Naive thymus-derived CD4-positive, alpha-beta T cell (primary cell): ENCODE measurements at regions not wholly inside any gene's neighbourhood (a gene's known extent, or its start where the extent isn't known, plus 50 kb on each side); places are given as distances from the start of the nearest gene placed in this dataset.

Source experiments
- ATAC-seq: fragments of 150-1000 bp; cut with Tn5 transposase; 2 replicates; pipeline ENCODE4 v1.10.0; 2021; ENCODE audit warnings: mild to moderate bottlenecking, moderate library complexity
- CTCF ChIA-PET: fragments of 350-600 bp; sonication (Branson Sonifier 250); formaldehyde crosslinking; loops from one replicate; lab custom pipeline; 2021; ENCODE audit warnings: antibody characterized with exemption; lab: Charles Lee
- POLR2A ChIA-PET: fragments of 350-600 bp; sonication (Branson Sonifier 250); formaldehyde crosslinking; loops from one replicate; lab custom pipeline; 2021; ENCODE audit warnings: antibody characterized with exemption, inconsistent platforms; lab: Charles Lee
- DNase-seq, 9 donors: peaks; one replicate each; pipeline versions ENCODE4 v3.0.0 to v3.0.0-alpha.2; 2020 to 2022; ENCODE audit warnings: mixed read lengths in 1 of 9
- H3K27ac ChIP-seq: one replicate; pipeline ENCODE4 v1.7.0; 2013; ENCODE audit warnings: mild to moderate bottlenecking, low read depth, low read length, moderate library complexity
- H3K27me3 ChIP-seq, 2 donors: one replicate each; pipeline ENCODE4 v1.7.0; 2013; ENCODE audit warnings: low read length in 2 of 2, mild to moderate bottlenecking in 2 of 2, moderate library complexity in 2 of 2; ENCODE audit not compliant: control insufficient read depth in 2 of 2, insufficient read depth in 2 of 2
- H3K36me3 ChIP-seq, 3 experiments: 1 replicate in 2 of 3; 2 replicates in 1 of 3; pipeline ENCODE4 v1.7.0; 2013; ENCODE audit warnings: low read length in 3 of 3, mild to moderate bottlenecking in 3 of 3, moderate library complexity in 1 of 3; ENCODE audit not compliant: insufficient read depth in 3 of 3, control insufficient read depth in 2 of 3
- H3K4me1 ChIP-seq, 2 donors: one replicate each; pipeline ENCODE4 v1.7.0; 2013; ENCODE audit warnings: low read length in 2 of 2, mild to moderate bottlenecking in 2 of 2, moderate library complexity in 1 of 2; ENCODE audit not compliant: control insufficient read depth in 2 of 2, insufficient read depth in 2 of 2
- H3K4me3 ChIP-seq: 2 replicates; pipeline ENCODE4 v1.7.0; 2013; ENCODE audit warnings: mild to moderate bottlenecking, low read length
- H3K9me3 ChIP-seq, 3 experiments: 1 replicate in 2 of 3; 2 replicates in 1 of 3; pipeline ENCODE4 v1.7.0; 2013; ENCODE audit warnings: low read length in 3 of 3; ENCODE audit not compliant: control insufficient read depth in 2 of 3
- H3K27ac Mint-ChIP-seq, 9 donors: one replicate each; pipeline ENCODE4 v1.8.0; 2020 to 2022; ENCODE audit warnings: mixed read lengths in 9 of 9, mild to moderate bottlenecking in 8 of 9, moderate library complexity in 5 of 9, inconsistent platforms in 2 of 9
- H3K27me3 Mint-ChIP-seq, 5 donors: one replicate each; pipeline ENCODE4 v1.8.0; 2021 to 2022; ENCODE audit warnings: mixed read lengths in 5 of 5, mild to moderate bottlenecking in 1 of 5
- H3K36me3 Mint-ChIP-seq, 5 donors: one replicate each; pipeline ENCODE4 v1.8.0; 2020 to 2022; ENCODE audit warnings: mixed read lengths in 5 of 5, mild to moderate bottlenecking in 3 of 5, inconsistent platforms in 1 of 5
- H3K4me1 Mint-ChIP-seq, 7 donors: one replicate each; pipeline ENCODE4 v1.8.0; 2020 to 2022; ENCODE audit warnings: mixed read lengths in 7 of 7, mild to moderate bottlenecking in 3 of 7, inconsistent platforms in 1 of 7
- H3K4me3 Mint-ChIP-seq, 10 donors: one replicate each; pipeline ENCODE4 v1.8.0; 2020 to 2022; ENCODE audit warnings: mild to moderate bottlenecking in 10 of 10, mixed read lengths in 10 of 10, moderate library complexity in 6 of 10, inconsistent platforms in 2 of 10
- H3K9me3 Mint-ChIP-seq, 11 donors: one replicate each; pipeline ENCODE4 v1.8.0; 2020 to 2022; ENCODE audit warnings: mixed read lengths in 11 of 11, mild to moderate bottlenecking in 4 of 11, inconsistent platforms in 1 of 11, moderate library complexity in 1 of 11
- intact Hi-C, 2 donors: fragments of 100-400 bp; cut with micrococcal nuclease; formaldehyde crosslinking; loops; one replicate each; pipeline ENCODE4 v1.15.1; 2023

GRCh38 chr17:54848368-54848987 lies 52.2 kb upstream of the TOM1L1 start:
- ChIA-PET POLR2A (no interaction called here), CTCF (no interaction called here)
- Histone ChIP-seq H3K27ac (no peak overlapping the region), H3K36me3 (no peaks in the 10 kb centered on the region), H3K9me3 (no peaks in the 10 kb centered on the region), H3K4me3 (no peak overlapping the region), H3K27me3 (no peaks in the 10 kb centered on the region), H3K4me1 (no peaks in the 10 kb centered on the region)
- Mint-ChIP-seq H3K4me1 (no peaks in the 10 kb centered on the region), H3K27me3 (peaks cover 0 to 19% (median 10%) of the 10 kb centered on the region in 5 donors), H3K36me3 (no peaks in the 10 kb centered on the region), H3K9me3 (peaks cover 0 to 3% (median 0%) of the 10 kb centered on the region in 11 donors), H3K27ac (no peak overlapping the region), H3K4me3 (no peak overlapping the region)
- intact Hi-C loops: no loop called here
- DNase-seq (no peak), ATAC-seq (no peak)

- H3K27ac Mint-ChIP-seq: no peak overlapping the region
- H3K27me3 ChIP-seq: no peaks in the 10 kb centered on the region
- ATAC-seq (no peak), DNase-seq (no peak)
- peaks cover 0 to 28% (median 10%) of the 10 kb centered on the region in 5 donors for H3K27me3 Mint-ChIP-seq
- intact Hi-C loops: no loop called here
- H3K9me3 ChIP-seq: no peaks in the 10 kb centered on the region
- POLR2A ChIA-PET: no interaction called here
- CTCF ChIA-PET: no interaction called here
- H3K36me3 Mint-ChIP-seq: no peaks in the 10 kb centered on the region
- H3K36me3 ChIP-seq: no peaks in the 10 kb centered on the region
- H3K27ac ChIP-seq: no peak overlapping the region
- peaks cover 0 to 3% (median 0%) of the 10 kb centered on the region in 11 donors for H3K9me3 Mint-ChIP-seq
- H3K4me3 Mint-ChIP-seq: no peak overlapping the region
- no peaks in the 10 kb centered on the region for H3K4me1 ChIP-seq
- H3K4me1 Mint-ChIP-seq: no peaks in the 10 kb centered on the region
- no peak overlapping the region for H3K4me3 ChIP-seq
These were observed 51.0 kb upstream of the TOM1L1 start for GRCh38 chr17:54849660-54850059.
